MM.1S (cell line): ENCODE measurements at regions not wholly inside any gene's neighbourhood (a gene's known extent, or its start where the extent isn't known, plus 50 kb on each side); places are given as distances from the start of the nearest gene placed in this dataset.

Source experiments
- CTCF ChIP-seq: fragments of 300-600 bp; sonication (generic); IDR thresholded peaks from 2 replicates; pipeline ENCODE4 v1.5.1; 2016; ENCODE audit warnings: antibody characterized with exemption, low read length, mixed read lengths
- EZH2 ChIP-seq: fragments of 300-600 bp; sonication (generic); optimal IDR thresholded peaks from 2 replicates; pipeline ENCODE3; 2017; ENCODE audit warnings: low read depth, mild to moderate bottlenecking, antibody characterized with exemption, low read length, mixed read lengths
- EZH2phosphoT487 ChIP-seq: fragments of 300-600 bp; sonication (generic); IDR thresholded peaks from 2 replicates; pipeline ENCODE4 v1.6.1; 2018; ENCODE audit warnings: antibody characterized with exemption, low read length

GRCh38 chr5:71960195-71960594 is 147.1 kb upstream of the MAP1B start:
- TF ChIP-seq CTCF: no peak
- TF ChIP-seq EZH2phosphoT487: no peak
- TF ChIP-seq EZH2: no peak
